K562 (cell line): ENCODE measurements at regions not wholly inside any gene's neighbourhood (a gene's known extent, or its start where the extent isn't known, plus 50 kb on each side); places are given as distances from the start of the nearest gene placed in this dataset.

Source experiments
- ATAC-seq: fragments of 200-7000 bp; cut with Tn5 transposase; 3 replicates; pipeline ENCODE4 v1.9.1; 2020; ENCODE audit warnings: moderate library complexity
- BruUV-seq: library from RNA; stranded (reverse); fragments of 400-500 nt; replicated peaks from 2 replicates; lab custom pipeline; 2021; lab: Mats Ljungman, UMichigan
- CTCF ChIA-PET: fragments of 300-600 bp; formaldehyde crosslinking; extraction: SDS; loops from one replicate; lab custom pipeline; 2021; ENCODE audit warnings: low intra/inter-chr PET ratio; lab: Yijun Ruan, JAX
- POLR2A ChIA-PET: fragments of 300-600, 350-650 bp; sonication (Branson Sonifier 250); formaldehyde crosslinking; extraction: SDS; loops from one replicate; lab custom pipeline; 2021; ENCODE audit warnings: antibody characterized with exemption, inconsistent platforms; lab: Yijun Ruan, JAX
- DNase-seq, 4 experiments: peaks; one replicate each; pipeline versions ENCODE4 v3.0.0 to v3.0.0-alpha.2; 2011 to 2018; ENCODE audit warnings: low spot score in 3 of 4, mixed read lengths in 3 of 4; ENCODE audit errors: extremely low read depth in 1 of 4
- FAIRE-seq: peaks from 2 replicates; lab custom pipeline; 2011; peaks lifted over from hg19 to GRCh38; lab: Jason Lieb, UNC
- H2AFZ ChIP-seq: 2 replicates; pipeline ENCODE4 v1.6.0; 2011; ENCODE audit warnings: low read depth, low read length, control low read depth, inconsistent platforms
- H3K27ac ChIP-seq: fragments of 200-600 bp; 3 replicates; pipeline ENCODE4 v1.8.0; 2011; ENCODE audit warnings: low read depth, mild to moderate bottlenecking, control low read depth, inconsistent platforms, low read length, moderate library complexity, mixed read lengths; ENCODE audit errors: extremely low read depth
- H3K27me3 ChIP-seq, 2 experiments: fragments of 300-600 bp in 1 of 2; 2 replicates in 1 of 2; 3 replicates in 1 of 2; pipeline versions ENCODE4 v1.6.0 to v1.8.0; 2011; ENCODE audit warnings: inconsistent platforms in 2 of 2, low read length in 2 of 2, mild to moderate bottlenecking in 1 of 2, mixed read lengths in 1 of 2, moderate library complexity in 1 of 2; ENCODE audit not compliant: control insufficient read depth in 2 of 2, insufficient read depth in 2 of 2
- H3K36me3 ChIP-seq: fragments of 300-600 bp; 3 replicates; pipeline ENCODE4 v1.8.0; 2011; ENCODE audit warnings: mild to moderate bottlenecking, low read length, inconsistent platforms; ENCODE audit not compliant: control insufficient read depth, insufficient read depth
- H3K4me1 ChIP-seq, 2 experiments: fragments of 200-600 bp in 1 of 2; replicated peaks in 1 of 2; 2 replicates in 1 of 2; 3 replicates in 1 of 2; pipeline versions ENCODE4 v1.5.1 to v1.8.0; 2011; ENCODE audit warnings: inconsistent platforms in 2 of 2, low read length in 2 of 2, mild to moderate bottlenecking in 1 of 2, mixed read lengths in 1 of 2, moderate library complexity in 1 of 2; ENCODE audit not compliant: control insufficient read depth in 2 of 2, insufficient read depth in 2 of 2
- H3K4me2 ChIP-seq: 2 replicates; pipeline ENCODE4 v1.6.1; 2011; ENCODE audit warnings: low read length, control low read depth, inconsistent platforms, mixed read lengths; ENCODE audit not compliant: insufficient read depth
- H3K4me3 ChIP-seq: fragments of 200-600 bp; sonication (generic), shearing (Covaris generic); 2 replicates; pipeline ENCODE4 v1.5.1; 2016; ENCODE audit warnings: control low read depth, inconsistent platforms
- H3K79me2 ChIP-seq: fragments of 200-600 bp; 3 replicates; pipeline ENCODE4 v1.8.0; 2011; ENCODE audit warnings: low read length, inconsistent platforms; ENCODE audit not compliant: control insufficient read depth, insufficient read depth
- H3K9ac ChIP-seq, 2 experiments: 2 replicates each; pipeline versions ENCODE4 v1.6.0 to v1.6.1; 2011; ENCODE audit warnings: low read depth in 2 of 2, low read length in 2 of 2, control low read depth in 1 of 2, inconsistent platforms in 1 of 2, mild to moderate bottlenecking in 1 of 2, mixed read lengths in 1 of 2; ENCODE audit not compliant: insufficient read depth in 1 of 2
- H3K9me1 ChIP-seq: one replicate; pipeline ENCODE4 v1.6.0; 2011; ENCODE audit warnings: inconsistent platforms, mild to moderate bottlenecking, low read length, moderate library complexity; ENCODE audit not compliant: control insufficient read depth, insufficient read depth
- H3K9me3 ChIP-seq: replicated peaks from 2 replicates; pipeline ENCODE4 v1.5.1; 2011; ENCODE audit warnings: low read depth, low read length, inconsistent platforms; ENCODE audit not compliant: control insufficient read depth, insufficient read depth
- H4K20me1 ChIP-seq: replicated peaks from 2 replicates; pipeline ENCODE4 v1.6.1; 2011; ENCODE audit warnings: low read length, inconsistent platforms, mixed read lengths; ENCODE audit not compliant: control insufficient read depth, insufficient read depth
- ARNT ChIP-seq, 2 experiments: fragments of 450-650 bp; IDR thresholded peaks; 2 replicates each; pipeline ENCODE4 v1.6.1; 2016; ENCODE audit warnings: mild to moderate bottlenecking in 1 of 2
- ETV6 ChIP-seq, 3 experiments: fragments of 150-350 bp in 1 of 3; sonication (generic) in 1 of 3; formaldehyde crosslinking in 1 of 3; IDR thresholded peaks; 2 replicates each; pipeline versions ENCODE4 v1.6.1 to v1.8.0; 2014 to 2022; ENCODE audit warnings: borderline replicate concordance in 2 of 3, low read depth in 2 of 3, antibody characterized with exemption in 1 of 3, low read length in 1 of 3, mild to moderate bottlenecking in 1 of 3, missing genetic modification reagents in 1 of 3
- EWSR1 ChIP-seq: fragments of 450-650 bp; IDR thresholded peaks from 2 replicates; pipeline ENCODE4 v1.6.1; 2018; ENCODE audit warnings: borderline replicate concordance, mild to moderate bottlenecking, low read depth, moderate library complexity; ENCODE audit not compliant: partially characterized antibody
- HNRNPK ChIP-seq: fragments of 200-400 bp; formaldehyde crosslinking; IDR thresholded peaks from one replicate; pipeline ENCODE4 v1.6.1; 2018; ENCODE audit warnings: mild to moderate bottlenecking, low read depth, low read length; ENCODE audit not compliant: poor library complexity, severe bottlenecking
- HNRNPL ChIP-seq: fragments of 200-400 bp; formaldehyde crosslinking; IDR thresholded peaks from 2 replicates; pipeline ENCODE4 v1.6.1; 2017; ENCODE audit warnings: low read depth, mild to moderate bottlenecking, low read length
- NCOA1 ChIP-seq: fragments of 450-650 bp; IDR thresholded peaks from 2 replicates; pipeline ENCODE4 v1.6.1; 2016; ENCODE audit warnings: low read depth
- NFIX ChIP-seq: fragments of 250-450 bp; sonication (Bioruptor Pico); IDR thresholded peaks from 2 replicates; pipeline ENCODE4 v1.4.0; 2020; ENCODE audit warnings: low read depth, mild to moderate bottlenecking, moderate library complexity
- ZKSCAN1 ChIP-seq: fragments of 150-350 bp; IDR thresholded peaks from 2 replicates; pipeline ENCODE4 v1.6.1; 2016; ENCODE audit warnings: low read depth, low read length
- ZNF217 ChIP-seq: sonication (generic); formaldehyde crosslinking; IDR thresholded peaks from 2 replicates; pipeline ENCODE4 v1.8.0; 2022; ENCODE audit warnings: mild to moderate bottlenecking, missing genetic modification reagents
- ZNF589 ChIP-seq: fragments of 200-800 bp; sonication (Bioruptor generic); IDR thresholded peaks from 2 replicates; pipeline ENCODE4 v1.6.1; 2016; ENCODE audit warnings: low read depth, missing genetic modification characterization, missing compliant biosample characterization
- WGBS: fragments of 100-300 bp; shearing (Covaris generic); methylation state at CpG from one replicate; pipeline ENCODE4 v1.1.6; 2016; ENCODE audit warnings: low coverage, mixed read lengths; ENCODE audit not compliant: insufficient coverage; ENCODE audit errors: missing lambda C conversion rate; 5-methylcytosine and 5-hydroxymethylcytosine counted together
- in situ Hi-C: fragments of 300-500 bp; cut with MboI; formaldehyde crosslinking; loops from 4 replicates; pipeline ENCODE4 v1.15.0; 2018; ENCODE audit warnings: inconsistent platforms, mixed read lengths
- intact Hi-C: fragments of 100-400 bp; cut with micrococcal nuclease; formaldehyde crosslinking; loops from 2 replicates; pipeline ENCODE4 v1.14.2; 2022
- TF ChIP-seq, protein P1 (sequence below), 2 experiments: fragments of 450-650 bp in 1 of 2; sonication (generic) in 1 of 2; formaldehyde crosslinking in 1 of 2; IDR thresholded peaks in 1 of 2; conservative IDR thresholded peaks in 1 of 2; 2 replicates each; pipeline versions ENCODE4 v1.6.1 to v1.8.1; 2016 to 2023; ENCODE audit warnings: mild to moderate bottlenecking in 2 of 2, moderate library complexity in 2 of 2, inconsistent platforms in 1 of 2, missing genetic modification reagents in 1 of 2
- TF ChIP-seq, protein P2 (sequence below), 3 experiments: fragments of 200-800 bp in 1 of 3; sonication (Bioruptor generic) in 1 of 3; sonication (generic) in 1 of 3; formaldehyde crosslinking in 1 of 3; IDR thresholded peaks; 2 replicates each; pipeline versions ENCODE4 v1.6.1 to v1.8.0; 2016 to 2022; ENCODE audit warnings: mild to moderate bottlenecking in 2 of 3, missing compliant biosample characterization in 2 of 3, missing genetic modification characterization in 2 of 3, missing genetic modification reagents in 1 of 3

GRCh38 chr2:223123855-223124610 is 72.0 kb downstream of the KCNE4 start (continued):
- TF ChIP-seq ZNF217: no peak
- no peak for TF ChIP-seq NCOA1
- TF ChIP-seq, protein P1, sequence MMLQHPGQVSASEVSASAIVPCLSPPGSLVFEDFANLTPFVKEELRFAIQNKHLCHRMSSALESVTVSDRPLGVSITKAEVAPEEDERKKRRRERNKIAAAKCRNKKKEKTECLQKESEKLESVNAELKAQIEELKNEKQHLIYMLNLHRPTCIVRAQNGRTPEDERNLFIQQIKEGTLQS (IDR thresholded peaks at IDR 0.05): no peak
- TF ChIP-seq, protein P1 (CRISPR knock-in tag; conservative IDR thresholded peaks at IDR 0.05): no peak
- no peak for TF ChIP-seq HNRNPK
- TF ChIP-seq HNRNPL: no peak
- TF ChIP-seq, all 486 proteins: peak for 0

DNA sequence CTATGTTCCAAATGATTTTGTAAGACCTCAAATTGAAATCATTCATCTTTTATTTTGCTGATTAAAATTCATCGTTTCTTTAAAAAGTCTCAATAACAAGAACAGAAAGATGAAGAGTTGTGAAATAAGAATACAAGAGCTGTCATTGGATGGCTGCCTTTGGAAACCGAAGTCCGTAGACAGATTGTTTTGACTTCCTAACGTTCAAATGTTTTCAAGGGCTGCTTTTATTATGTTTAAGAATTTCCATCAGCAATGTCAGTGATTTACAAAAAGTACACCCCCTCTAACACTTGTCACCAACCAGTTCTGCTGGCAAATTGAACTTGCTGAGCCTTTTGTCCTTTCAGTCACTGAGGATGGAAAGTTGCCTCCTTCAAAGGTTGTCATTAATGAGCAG is 89.6 kb downstream of the KCNE4 start:
- no peaks in the 10 kb centered on the region for H4K20me1 ChIP-seq
- WGBS: 0% methylated on average over 4 of the region's 4 CpGs

More for the DNA sequence above, 89.6 kb downstream of the KCNE4 start:
- ATAC-seq (no peak), FAIRE-seq (no peak), DNase-seq (no peak)
- Histone ChIP-seq H3K9me3 (no peaks in the 10 kb centered on the region), H3K79me2 (no peaks in the 10 kb centered on the region), H3K27me3 (no peaks in the 10 kb centered on the region), H2AFZ (no peak overlapping the region), H3K27ac (no peak overlapping the region), H3K36me3 (no peaks in the 10 kb centered on the region), H3K4me3 (no peak overlapping the region), H3K9me1 (no peaks in the 10 kb centered on the region), H3K9ac (no peak overlapping the region), H3K4me1 (no peaks in the 10 kb centered on the region; a peak in 1 of 5 replicates), H3K4me2 (no peak overlapping the region)
- intact Hi-C loops (no loop called here), in situ Hi-C loops (no loop called here)
- CTCF ChIA-PET: no interaction called here
- BruUV-seq: no TSS peak
- TF ChIP-seq, protein P2, sequence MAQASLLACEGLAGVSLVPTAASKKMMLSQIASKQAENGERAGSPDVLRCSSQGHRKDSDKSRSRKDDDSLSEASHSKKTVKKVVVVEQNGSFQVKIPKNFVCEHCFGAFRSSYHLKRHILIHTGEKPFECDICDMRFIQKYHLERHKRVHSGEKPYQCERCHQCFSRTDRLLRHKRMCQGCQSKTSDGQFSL (CRISPR knock-in tag; IDR thresholded peaks at IDR 0.05): no peak
- TF ChIP-seq, protein P2 (tag; IDR thresholded peaks at IDR 0.05): no peak
- TF ChIP-seq ZNF589 (CRISPR knock-in tag) (no peak), ARNT (IDR thresholded peaks at IDR 0.05) (no peak), NFIX (no peak), EWSR1 (no peak), ETV6 (IDR thresholded peaks at IDR 0.05; ENCODE audit: borderline replicate concordance in 1 of 2, low read depth in 2 of 2, low read length in 1 of 2) (no peak), ETV6 (CRISPR knock-in tag; IDR thresholded peaks at IDR 0.05; ENCODE audit: borderline replicate concordance) (no peak), ZKSCAN1 (no peak)
- POLR2A ChIA-PET: no interaction called here
